Kidney epithelial cell (primary cell): ENCODE measurements at regions not wholly inside any gene's neighbourhood (a gene's known extent, or its start where the extent isn't known, plus 50 kb on each side); places are given as distances from the start of the nearest gene placed in this dataset.
A peak's percentile ranks its signal among the peaks of the same experiment; 100 is the strongest.

ENCODE experiments used
- DNase-seq: peaks from one replicate; pipeline ENCODE4 v3.0.0-alpha.2; 2010; ENCODE audit warnings: low read depth
- H3K27me3 ChIP-seq: 2 replicates; pipeline ENCODE4 v1.6.0; 2011; ENCODE audit warnings: low read length; ENCODE audit not compliant: control insufficient read depth, insufficient read depth
- H3K36me3 ChIP-seq: 2 replicates; pipeline ENCODE4 v1.5.1; 2011; ENCODE audit warnings: low read length; ENCODE audit not compliant: control insufficient read depth, insufficient read depth
- H3K4me3 ChIP-seq: 2 replicates; pipeline ENCODE4 v1.5.1; 2011; ENCODE audit warnings: low read depth, mild to moderate bottlenecking, control low read depth, low read length
- TF ChIP-seq, protein P1 (sequence below): IDR thresholded peaks from 2 replicates; pipeline ENCODE4 v1.5.1; 2011; ENCODE audit warnings: mild to moderate bottlenecking, moderate library complexity, low read length, control low read depth, inconsistent platforms; ENCODE audit not compliant: insufficient read depth, poor library complexity, severe bottlenecking

DNA sequence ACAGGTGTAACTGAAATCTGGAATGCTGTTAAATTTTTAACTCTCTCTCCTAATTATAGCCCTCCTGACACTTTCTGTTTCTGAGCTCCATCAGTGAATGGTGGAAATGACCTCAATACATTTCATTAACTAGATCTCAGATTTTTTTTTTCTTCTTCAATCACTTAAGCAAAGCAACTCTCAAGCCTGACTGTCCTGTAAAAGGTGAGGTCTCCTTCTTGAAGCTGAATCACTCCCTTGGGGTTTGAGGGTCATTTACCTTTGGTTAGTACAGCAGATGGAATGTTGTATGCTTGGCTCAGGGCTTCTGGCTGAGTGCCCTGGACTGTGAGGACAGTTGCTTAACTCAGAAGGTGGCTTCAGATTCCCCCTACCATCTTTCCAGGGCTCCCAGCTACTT is 518.7 kb downstream of the PTPRC start:
- Histone ChIP-seq H3K36me3 (no peaks in the 10 kb centered on the region), H3K27me3 (no peaks in the 10 kb centered on the region), H3K4me3 (no peak overlapping the region)
- DNase-seq, result peak; percentile 81
- TF ChIP-seq, protein P1, sequence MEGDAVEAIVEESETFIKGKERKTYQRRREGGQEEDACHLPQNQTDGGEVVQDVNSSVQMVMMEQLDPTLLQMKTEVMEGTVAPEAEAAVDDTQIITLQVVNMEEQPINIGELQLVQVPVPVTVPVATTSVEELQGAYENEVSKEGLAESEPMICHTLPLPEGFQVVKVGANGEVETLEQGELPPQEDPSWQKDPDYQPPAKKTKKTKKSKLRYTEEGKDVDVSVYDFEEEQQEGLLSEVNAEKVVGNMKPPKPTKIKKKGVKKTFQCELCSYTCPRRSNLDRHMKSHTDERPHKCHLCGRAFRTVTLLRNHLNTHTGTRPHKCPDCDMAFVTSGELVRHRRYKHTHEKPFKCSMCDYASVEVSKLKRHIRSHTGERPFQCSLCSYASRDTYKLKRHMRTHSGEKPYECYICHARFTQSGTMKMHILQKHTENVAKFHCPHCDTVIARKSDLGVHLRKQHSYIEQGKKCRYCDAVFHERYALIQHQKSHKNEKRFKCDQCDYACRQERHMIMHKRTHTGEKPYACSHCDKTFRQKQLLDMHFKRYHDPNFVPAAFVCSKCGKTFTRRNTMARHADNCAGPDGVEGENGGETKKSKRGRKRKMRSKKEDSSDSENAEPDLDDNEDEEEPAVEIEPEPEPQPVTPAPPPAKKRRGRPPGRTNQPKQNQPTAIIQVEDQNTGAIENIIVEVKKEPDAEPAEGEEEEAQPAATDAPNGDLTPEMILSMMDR, result no peak

DNA sequence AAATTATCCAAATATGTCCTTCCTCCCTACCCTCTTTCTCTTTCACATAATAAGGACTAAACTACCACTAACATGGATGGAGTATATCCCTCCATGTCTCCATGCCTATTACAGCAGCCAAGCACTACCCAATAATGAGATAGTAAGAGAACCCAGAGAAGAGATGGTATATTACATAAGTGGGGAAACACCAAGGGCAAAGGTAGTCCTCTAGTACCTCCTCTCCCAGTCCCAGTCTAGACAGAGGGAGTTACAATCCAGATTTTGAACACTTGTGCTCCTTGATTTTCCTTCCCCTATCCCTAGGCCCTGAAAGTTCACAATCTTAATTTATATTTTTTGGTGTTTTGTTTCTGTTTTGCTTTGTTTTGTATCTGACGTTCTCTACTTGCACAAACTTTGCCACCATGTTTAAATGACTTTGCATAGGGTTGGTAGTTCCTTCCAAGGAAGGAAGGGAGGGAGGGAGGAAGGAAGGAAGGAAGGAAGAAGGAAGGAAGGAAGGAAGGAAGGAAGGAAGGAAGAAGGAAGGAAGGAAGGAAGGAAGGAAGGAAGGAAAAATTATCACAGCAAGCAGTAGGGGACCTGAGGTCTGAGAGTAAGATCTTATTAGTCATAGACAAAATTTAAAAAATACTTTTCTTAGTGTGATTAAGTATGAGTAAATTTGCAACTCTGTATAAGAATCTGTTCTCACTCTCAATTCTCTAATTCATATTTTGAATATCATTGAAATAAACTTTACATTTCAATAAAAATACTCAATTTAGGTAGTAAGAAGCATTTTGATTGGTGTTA is 521.9 kb downstream of the PTPRC start:
- no peaks in the 10 kb centered on the region for H3K36me3 ChIP-seq
- no peak overlapping the region for H3K4me3 ChIP-seq
- H3K27me3 ChIP-seq, result no peaks in the 10 kb centered on the region
- TF ChIP-seq, protein P1, result no peak
- DNase-seq, result no peak

GRCh38 chr1:199161319-199161680 is 522.5 kb downstream of the PTPRC start:
- H3K4me3 ChIP-seq, result no peak overlapping the region
- DNase-seq, result no peak
- TF ChIP-seq, protein P1, result no peak
- no peaks in the 10 kb centered on the region for H3K36me3 ChIP-seq
- no peaks in the 10 kb centered on the region for H3K27me3 ChIP-seq

GRCh38 chr1:199161766-199162303 is 523.0 kb downstream of the PTPRC start:
- TF ChIP-seq, protein P1, result no peak
- no peak overlapping the region for H3K4me3 ChIP-seq
- no peak for DNase-seq

GRCh38 chr1:199163267-199163666 is 524.4 kb downstream of the PTPRC start:
- Histone ChIP-seq H3K36me3 (no peaks in the 10 kb centered on the region), H3K27me3 (no peaks in the 10 kb centered on the region), H3K4me3 (no peak overlapping the region)
- no peak for DNase-seq
- TF ChIP-seq, protein P1, result no peak

More at GRCh38 chr1:199161766-199162303, 523.0 kb downstream of the PTPRC start:
- Histone ChIP-seq H3K36me3 (no peaks in the 10 kb centered on the region), H3K27me3 (no peaks in the 10 kb centered on the region)
